H9 (cell line): ENCODE measurements at regions not wholly inside any gene's neighbourhood (a gene's known extent, or its start where the extent isn't known, plus 50 kb on each side); places are given as distances from the start of the nearest gene placed in this dataset.

Experiments
- DNase-seq: peaks from one replicate; pipeline ENCODE4 v3.0.0-alpha.2; 2017
- H2AFZ ChIP-seq: one replicate; pipeline ENCODE4 v1.6.1; 2013; ENCODE audit warnings: mild to moderate bottlenecking, low read length, control low read depth, moderate library complexity
- H2AK5ac ChIP-seq: 2 replicates; pipeline ENCODE4 v1.6.1; 2013; ENCODE audit warnings: low read length, control low read depth, mixed read lengths; ENCODE audit not compliant: insufficient read length
- H2BK120ac ChIP-seq: one replicate; pipeline ENCODE4 v1.6.1; 2013; ENCODE audit warnings: low read depth, mild to moderate bottlenecking, low read length, control low read depth, inconsistent platforms; ENCODE audit not compliant: poor library complexity, severe bottlenecking
- H2BK12ac ChIP-seq: 2 replicates; pipeline ENCODE4 v1.6.1; 2013; ENCODE audit warnings: low read length, control low read depth, mixed read lengths, low read depth; ENCODE audit not compliant: insufficient read length
- H2BK15ac ChIP-seq: 2 replicates; pipeline ENCODE4 v1.6.1; 2013; ENCODE audit warnings: low read depth, low read length, control low read depth
- H2BK20ac ChIP-seq: one replicate; pipeline ENCODE4 v1.6.1; 2013; ENCODE audit warnings: low read depth, mild to moderate bottlenecking, low read length, control low read depth, inconsistent platforms; ENCODE audit not compliant: poor library complexity, severe bottlenecking
- H2BK5ac ChIP-seq: 2 replicates; pipeline ENCODE4 v1.6.1; 2013; ENCODE audit warnings: low read length, control low read depth, mixed read lengths; ENCODE audit not compliant: insufficient read length
- H3K14ac ChIP-seq: 2 replicates; pipeline ENCODE4 v1.6.1; 2013; ENCODE audit warnings: low read length, control low read depth; ENCODE audit not compliant: insufficient read depth
- H3K18ac ChIP-seq: 2 replicates; pipeline ENCODE4 v1.6.1; 2013; ENCODE audit warnings: low read depth, mild to moderate bottlenecking, mixed read lengths, low read length, control low read depth; ENCODE audit not compliant: insufficient read length
- H3K23ac ChIP-seq: 2 replicates; pipeline ENCODE4 v1.6.1; 2013; ENCODE audit warnings: low read length, control low read depth, mixed read lengths, low read depth; ENCODE audit not compliant: insufficient read length
- H3K23me2 ChIP-seq: 2 replicates; pipeline ENCODE4 v1.6.1; 2013; ENCODE audit warnings: low read depth, mild to moderate bottlenecking, mixed read lengths, low read length, control low read depth; ENCODE audit not compliant: insufficient read length, poor library complexity, severe bottlenecking
- H3K27ac ChIP-seq: 2 replicates; pipeline ENCODE4 v1.5.1; 2013; ENCODE audit warnings: low read length, control low read depth, mixed read lengths, low read depth; ENCODE audit not compliant: insufficient read length
- H3K27me3 ChIP-seq: 2 replicates; pipeline ENCODE4 v1.6.1; 2013; ENCODE audit warnings: low read length, control low read depth, inconsistent platforms; ENCODE audit not compliant: insufficient read depth
- H3K4ac ChIP-seq: 2 replicates; pipeline ENCODE4 v1.6.1; 2013; ENCODE audit warnings: low read depth, mild to moderate bottlenecking, control low read depth, inconsistent platforms, low read length, moderate library complexity
- H3K4me1 ChIP-seq: 2 replicates; pipeline ENCODE4 v1.6.1; 2013; ENCODE audit warnings: low read length, control low read depth, inconsistent platforms; ENCODE audit not compliant: insufficient read depth
- H3K4me2 ChIP-seq: 2 replicates; pipeline ENCODE4 v1.6.1; 2013; ENCODE audit warnings: low read length, control low read depth, mixed read lengths; ENCODE audit not compliant: insufficient read length, insufficient read depth
- H3K56ac ChIP-seq: 2 replicates; pipeline ENCODE4 v1.6.1; 2013; ENCODE audit warnings: low read depth, mild to moderate bottlenecking, mixed read lengths, low read length, control low read depth; ENCODE audit not compliant: insufficient read length
- H3K79me1 ChIP-seq: 2 replicates; pipeline ENCODE4 v1.6.1; 2013; ENCODE audit warnings: low read depth, mild to moderate bottlenecking, moderate library complexity, low read length, control low read depth, inconsistent platforms; ENCODE audit not compliant: insufficient read depth, poor library complexity, severe bottlenecking
- H3K79me2 ChIP-seq: 2 replicates; pipeline ENCODE4 v1.6.1; 2013; ENCODE audit warnings: low read length, control low read depth, inconsistent platforms; ENCODE audit not compliant: insufficient read depth
- H3K9ac ChIP-seq: 2 replicates; pipeline ENCODE4 v1.6.1; 2013; ENCODE audit warnings: low read length, control low read depth, mixed read lengths; ENCODE audit not compliant: insufficient read length; ENCODE audit errors: extremely low read depth
- H3K9me3 ChIP-seq: one replicate; pipeline ENCODE4 v1.6.1; 2013; ENCODE audit warnings: low read depth, low read length, inconsistent platforms; ENCODE audit not compliant: control insufficient read depth
- H3T11ph ChIP-seq: one replicate; pipeline ENCODE4 v1.6.1; 2013; ENCODE audit warnings: mild to moderate bottlenecking, low read length, control low read depth, inconsistent platforms
- H4K20me1 ChIP-seq: one replicate; pipeline ENCODE4 v1.6.1; 2013; ENCODE audit not compliant: control insufficient read depth, insufficient read length, insufficient read depth
- H4K5ac ChIP-seq: 2 replicates; pipeline ENCODE4 v1.6.1; 2013; ENCODE audit warnings: low read depth, mild to moderate bottlenecking, mixed read lengths, low read length, control low read depth; ENCODE audit not compliant: insufficient read length
- H4K8ac ChIP-seq: replicated peaks from 2 replicates; pipeline ENCODE4 v1.6.1; 2013; ENCODE audit warnings: low read length, control low read depth, mixed read lengths, low read depth; ENCODE audit not compliant: insufficient read length
- H4K91ac ChIP-seq: 2 replicates; pipeline ENCODE4 v1.6.1; 2013; ENCODE audit warnings: low read depth, mild to moderate bottlenecking, moderate library complexity, mixed read lengths, low read length, control low read depth; ENCODE audit not compliant: insufficient read length
- H3K27ac Mint-ChIP-seq, 3 experiments: 2 replicates in 2 of 3; 3 replicates in 1 of 3; pipeline ENCODE4 v1.8.0; 2020 to 2021; ENCODE audit warnings: mixed read lengths in 3 of 3, mild to moderate bottlenecking in 1 of 3, moderate library complexity in 1 of 3
- H3K27me3 Mint-ChIP-seq: 2 replicates; pipeline ENCODE4 v1.8.0; 2021; ENCODE audit warnings: low read depth, mild to moderate bottlenecking, moderate library complexity, mixed read lengths
- H3K36me3 Mint-ChIP-seq, 3 experiments: 2 replicates in 2 of 3; 3 replicates in 1 of 3; pipeline ENCODE4 v1.8.0; 2020 to 2021; ENCODE audit warnings: low read depth in 3 of 3, mixed read lengths in 3 of 3; ENCODE audit not compliant: insufficient read depth in 1 of 3
- H3K4me1 Mint-ChIP-seq, 2 experiments: 2 replicates each; pipeline ENCODE4 v1.8.0; 2020; ENCODE audit warnings: mixed read lengths in 2 of 2
- H3K4me3 Mint-ChIP-seq, 2 experiments: 2 replicates in 1 of 2; 3 replicates in 1 of 2; pipeline ENCODE4 v1.8.0; 2020 to 2021; ENCODE audit warnings: mild to moderate bottlenecking in 2 of 2, mixed read lengths in 2 of 2, moderate library complexity in 1 of 2
- H3K9me3 Mint-ChIP-seq, 2 experiments: 2 replicates in 1 of 2; 3 replicates in 1 of 2; pipeline ENCODE4 v1.8.0; 2020; ENCODE audit warnings: mild to moderate bottlenecking in 2 of 2, mixed read lengths in 2 of 2, moderate library complexity in 1 of 2
- CTCF ChIP-seq: fragments of 200-600 bp; sonication (generic); conservative IDR thresholded peaks from 3 replicates; pipeline ENCODE4 v1.8.0; 2021; ENCODE audit warnings: antibody characterized with exemption, mild to moderate bottlenecking
- WGBS: extraction: QIAGEN DNeasy Blood & Tissue Kit; methylation state at CpG from one replicate; pipeline ENCODE4 v1.1.7; 2013; ENCODE audit warnings: missing lambda C conversion rate, low lambda C conversion rate, mixed read lengths; ENCODE audit not compliant: insufficient read length; ENCODE audit errors: extremely low coverage; 5-methylcytosine and 5-hydroxymethylcytosine counted together

- Histone ChIP-seq H4K5ac (no peak overlapping the region), H3K79me1 (no peaks in the 10 kb centered on the region), H3K4ac (no peak overlapping the region), H3T11ph (no peak overlapping the region), H2BK5ac (no peak overlapping the region), H3K23me2 (no peaks in the 10 kb centered on the region), H3K23ac (no peak overlapping the region), H2AFZ (no peak overlapping the region), H3K18ac (no peak overlapping the region), H4K8ac (no peak overlapping the region), H2AK5ac (no peak overlapping the region), H3K27ac (no peak overlapping the region), H3K4me2 (no peak overlapping the region), H3K79me2 (no peaks in the 10 kb centered on the region), H2BK20ac (no peak overlapping the region), H2BK12ac (no peak overlapping the region), H4K20me1 (peaks cover 3% of the 10 kb centered on the region), H3K4me1 (no peaks in the 10 kb centered on the region), H3K9ac (no peak overlapping the region), H4K91ac (no peak overlapping the region), H2BK120ac (no peak overlapping the region), H3K14ac (no peak overlapping the region), H2BK15ac (no peak overlapping the region), H3K56ac (no peak overlapping the region), H3K27me3 (no peaks in the 10 kb centered on the region), H3K9me3 (no peaks in the 10 kb centered on the region)
- Mint-ChIP-seq H3K9me3 (no peaks in the 10 kb centered on the region; a peak in 1 of 5 replicates), H3K4me3 (no peak overlapping the region), H3K27me3 (peaks cover 11% of the 10 kb centered on the region), H3K4me1 (0 out of 4 replicates have a peak, but pooled peaks cover 0 to under 1% of the 10 kb centered on the region in 2 experiments), H3K27ac (0 out of 7 replicates have a peak overlapping the region, but pooled peaks of 1 of the 3 experiments have one; percentile 20), H3K36me3 (no peaks in the 10 kb centered on the region)
- 0 out of 3 replicates have a peak, but pooled peaks have one; percentile 14 for TF ChIP-seq CTCF
- no CpG with 5 or more reads among the region's 9 CpGs for WGBS
- peak; percentile 30 for DNase-seq
Observed at GRCh38 chr3:69535613-69536012, 149.7 kb upstream of the FRMD4B start.
